SK-N-SH (cell line): ENCODE measurements at regions not wholly inside any gene's neighbourhood (a gene's known extent, or its start where the extent isn't known, plus 50 kb on each side); places are given as distances from the start of the nearest gene placed in this dataset.

Source experiments
- CTCF ChIA-PET: fragments of 300-600, 350-600 bp; formaldehyde crosslinking; extraction: SDS; loops from one replicate; lab custom pipeline; 2021; lab: Yijun Ruan, JAX
- POLR2A ChIA-PET: fragments of 350-600 bp; sonication (Branson Sonifier 250); formaldehyde crosslinking; extraction: SDS; loops from one replicate; lab custom pipeline; 2020; ENCODE audit warnings: antibody characterized with exemption, inconsistent platforms; lab: Yijun Ruan, JAX
- DNase-seq: peaks from one replicate; pipeline ENCODE4 v3.0.0; 2012
- H2AFZ ChIP-seq: fragments of 200-600 bp; sonication (generic); 2 replicates; pipeline ENCODE4 v1.8.1; 2016; ENCODE audit warnings: antibody characterized with exemption, mild to moderate bottlenecking, low read depth
- H3F3A ChIP-seq: fragments of 200-600 bp; sonication (generic); replicated peaks from 2 replicates; pipeline ENCODE3; 2016; ENCODE audit warnings: antibody characterized with exemption, mild to moderate bottlenecking; ENCODE audit not compliant: insufficient read depth
- H3K27ac ChIP-seq, 2 experiments: fragments of 200-500 bp in 1 of 2; fragments of 200-600 bp in 1 of 2; sonication (Bioruptor generic) in 1 of 2; sonication (generic), shearing (Covaris generic) in 1 of 2; 2 replicates each; pipeline versions ENCODE4 v1.5.1 to v1.6.1; 2014 to 2016; ENCODE audit warnings: low read depth in 2 of 2, inconsistent platforms in 1 of 2, low read length in 1 of 2, mild to moderate bottlenecking in 1 of 2, mixed read lengths in 1 of 2
- H3K27me3 ChIP-seq: fragments of 200-600 bp; sonication (generic), shearing (Covaris generic); 2 replicates; pipeline ENCODE4 v1.6.1; 2016; ENCODE audit warnings: mixed run types; ENCODE audit not compliant: insufficient read depth
- H3K36me3 ChIP-seq, 2 experiments: fragments of 200-500 bp in 1 of 2; fragments of 200-600 bp in 1 of 2; sonication (Bioruptor generic) in 1 of 2; sonication (generic) in 1 of 2; replicated peaks in 1 of 2; 2 replicates each; pipeline versions ENCODE3 to v1.5.1; 2014 to 2016; ENCODE audit warnings: low read length in 1 of 2, mild to moderate bottlenecking in 1 of 2; ENCODE audit not compliant: insufficient read depth in 2 of 2, control insufficient read depth in 1 of 2
- H3K4me1 ChIP-seq, 2 experiments: fragments of 200-500 bp in 1 of 2; fragments of 200-600 bp in 1 of 2; sonication (Bioruptor generic) in 1 of 2; sonication (generic), shearing (Covaris generic) in 1 of 2; 2 replicates each; pipeline versions ENCODE4 v1.5.1 to v1.6.1; 2014 to 2016; ENCODE audit warnings: low read depth in 1 of 2, low read length in 1 of 2, mixed run types in 1 of 2; ENCODE audit not compliant: insufficient read depth in 2 of 2, control insufficient read depth in 1 of 2
- H3K4me2 ChIP-seq: fragments of 200-600 bp; sonication (generic), shearing (Covaris generic); 2 replicates; pipeline ENCODE4 v1.6.1; 2017; ENCODE audit warnings: mixed run types
- H3K4me3 ChIP-seq, 2 experiments: fragments of 200-500 bp in 1 of 2; fragments of 200-600 bp in 1 of 2; sonication (Bioruptor generic) in 1 of 2; sonication (generic), shearing (Covaris generic) in 1 of 2; 2 replicates each; pipeline versions ENCODE4 v1.5.1 to v1.8.1; 2014 to 2016; ENCODE audit warnings: low read depth in 2 of 2, inconsistent platforms in 1 of 2, low read length in 1 of 2, mild to moderate bottlenecking in 1 of 2, mixed read lengths in 1 of 2, moderate library complexity in 1 of 2
- H3K79me2 ChIP-seq: fragments of 200-600 bp; sonication (generic); 2 replicates; pipeline ENCODE4 v1.8.1; 2017; ENCODE audit warnings: mild to moderate bottlenecking; ENCODE audit not compliant: insufficient read depth
- H3K9ac ChIP-seq: fragments of 200-600 bp; sonication (generic); 2 replicates; pipeline ENCODE4 v1.6.1; 2017; ENCODE audit warnings: mixed run types
- H3K9me2 ChIP-seq: fragments of 200-600 bp; sonication (generic); 2 replicates; pipeline ENCODE4 v1.6.1; 2017; ENCODE audit warnings: mixed run types
- H3K9me3 ChIP-seq: fragments of 200-600 bp; sonication (generic); 2 replicates; pipeline ENCODE4 v1.6.1; 2017; ENCODE audit warnings: mixed run types, mild to moderate bottlenecking, moderate library complexity
- H4K20me1 ChIP-seq: fragments of 200-600 bp; sonication (generic); 2 replicates; pipeline ENCODE4 v1.6.1; 2017; ENCODE audit warnings: mild to moderate bottlenecking, mixed run types; ENCODE audit not compliant: insufficient read depth
- CHD2 ChIP-seq: fragments of 150-350 bp; IDR thresholded peaks from 2 replicates; pipeline ENCODE4 v1.6.1; 2018; ENCODE audit warnings: low read length; ENCODE audit not compliant: partially characterized antibody
- ELF1 ChIP-seq: IDR thresholded peaks from 2 replicates; pipeline ENCODE4 v1.4.0; 2012
- EP300 ChIP-seq, 2 experiments: IDR thresholded peaks; 2 replicates each; pipeline versions ENCODE4 v1.4.0 to v1.6.1; 2012; ENCODE audit warnings: borderline replicate concordance in 1 of 2, low read depth in 1 of 2, low read length in 1 of 2
- FOSL2 ChIP-seq: IDR thresholded peaks from 2 replicates; pipeline ENCODE4 v1.4.0; 2012; ENCODE audit warnings: low read depth, mild to moderate bottlenecking, moderate library complexity, borderline replicate concordance
- GABPA ChIP-seq: IDR thresholded peaks from 2 replicates; pipeline ENCODE4 v1.4.0; 2012; ENCODE audit warnings: low read depth, mild to moderate bottlenecking
- GATA2 ChIP-seq: sonication (generic); formaldehyde crosslinking; IDR thresholded peaks from 2 replicates; pipeline ENCODE4 v1.5.0; 2020; ENCODE audit warnings: mild to moderate bottlenecking, missing genetic modification reagents
- MAX ChIP-seq: IDR thresholded peaks from 2 replicates; pipeline ENCODE4 v1.4.0; 2012; ENCODE audit warnings: low read depth
- MXI1 ChIP-seq: IDR thresholded peaks from 2 replicates; pipeline ENCODE4 v1.6.1; 2012; ENCODE audit warnings: mild to moderate bottlenecking, low read depth, low read length, improper control_type of control experiment
- PBX3 ChIP-seq: IDR thresholded peaks from 2 replicates; pipeline ENCODE4; 2012
- REST ChIP-seq: IDR thresholded peaks from 2 replicates; pipeline ENCODE4 v1.6.1; 2012; ENCODE audit warnings: mild to moderate bottlenecking, low read depth, low read length, moderate library complexity
- TAF1 ChIP-seq: IDR thresholded peaks from 2 replicates; pipeline ENCODE4 v1.6.1; 2012; ENCODE audit warnings: low read depth, mild to moderate bottlenecking, low read length, moderate library complexity, borderline replicate concordance
- TCF12 ChIP-seq: IDR thresholded peaks from 2 replicates; pipeline ENCODE4 v1.4.0; 2012
- TEAD4 ChIP-seq: IDR thresholded peaks from 2 replicates; pipeline ENCODE4 v1.4.0; 2012; ENCODE audit warnings: mild to moderate bottlenecking, borderline replicate concordance; ENCODE audit not compliant: insufficient read depth
- WGBS: methylation state at CpG from one replicate; pipeline ENCODE4 v1.1.6; 2017; ENCODE audit warnings: low lambda C conversion rate; 5-methylcytosine and 5-hydroxymethylcytosine counted together
- TF ChIP-seq, protein P1 (sequence below): fragments of 150-350 bp; IDR thresholded peaks from 2 replicates; pipeline ENCODE4 v1.6.1; 2016; ENCODE audit warnings: mild to moderate bottlenecking, low read depth, low read length

DNA sequence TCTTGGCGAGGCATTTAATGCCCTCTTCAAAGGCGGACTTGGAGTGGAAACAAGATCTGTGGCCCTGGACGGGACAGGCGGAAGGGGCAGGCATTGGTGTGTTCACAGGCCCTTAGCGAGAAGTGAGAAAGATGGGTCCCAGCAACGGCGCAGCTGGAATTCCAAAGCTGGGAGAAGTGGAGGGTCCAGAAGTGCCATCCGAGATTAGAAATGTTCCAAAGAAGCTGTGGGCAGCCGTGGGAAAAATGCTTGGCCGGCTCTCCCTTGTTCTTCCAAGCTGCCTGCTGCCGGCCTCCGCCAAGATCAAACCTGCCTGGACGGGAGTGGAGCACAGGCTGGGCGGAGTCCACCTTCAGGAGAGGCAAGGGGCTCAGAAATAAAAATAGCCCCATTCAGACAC, 69.4 kb upstream of the ACTRT2 start:
- H3K4me3 ChIP-seq = no peak overlapping the region
- no peak overlapping the region for H2AFZ ChIP-seq
- no peaks in the 10 kb centered on the region for H3K9me3 ChIP-seq
- no peaks in the 10 kb centered on the region for H4K20me1 ChIP-seq
- H3K79me2 ChIP-seq = no peaks in the 10 kb centered on the region
- H3K9me2 ChIP-seq = no peaks in the 10 kb centered on the region
- WGBS = 33% methylated on average over 8 of the region's 14 CpGs
- H3F3A ChIP-seq = no peaks in the 10 kb centered on the region
- TF ChIP-seq TAF1 (no peak), FOSL2 (no peak), ELF1 (no peak), CHD2 (no peak), GATA2 (CRISPR knock-in tag) (no peak), TEAD4 (no peak), EP300 (IDR thresholded peaks at IDR 0.05; ENCODE audit: borderline replicate concordance in 1 of 2, low read depth in 1 of 2, low read length in 1 of 2) (no peak), REST (no peak), TCF12 (no peak), MXI1 (no peak), GABPA (no peak)
- H3K4me2 ChIP-seq = no peak overlapping the region
- ChIA-PET POLR2A (no interaction called here), CTCF (interaction anchor here (0.6 kb wide), 1 partner anchor 33 kb away, joined by 3 read pairs; no protein-coding TSS in a partner anchor)
- H3K36me3 ChIP-seq = no peaks in the 10 kb centered on the region
- DNase-seq = no peak
- H3K9ac ChIP-seq = no peak overlapping the region
- no peak overlapping the region for H3K27ac ChIP-seq
- H3K4me1 ChIP-seq = no peaks in the 10 kb centered on the region
- H3K27me3 ChIP-seq = no peaks in the 10 kb centered on the region

- Histone ChIP-seq H4K20me1 (no peaks in the 10 kb centered on the region), H3K4me1 (no peaks in the 10 kb centered on the region)
- POLR2A ChIA-PET = no interaction called here
These were observed 68.9 kb upstream of the ACTRT2 start for GRCh38 chr1:2952371-2952770.

More at GRCh38 chr1:2952371-2952770, 68.9 kb upstream of the ACTRT2 start:
- TF ChIP-seq MAX (no peak), PBX3 (no peak), MXI1 (no peak)
- TF ChIP-seq, protein P1, sequence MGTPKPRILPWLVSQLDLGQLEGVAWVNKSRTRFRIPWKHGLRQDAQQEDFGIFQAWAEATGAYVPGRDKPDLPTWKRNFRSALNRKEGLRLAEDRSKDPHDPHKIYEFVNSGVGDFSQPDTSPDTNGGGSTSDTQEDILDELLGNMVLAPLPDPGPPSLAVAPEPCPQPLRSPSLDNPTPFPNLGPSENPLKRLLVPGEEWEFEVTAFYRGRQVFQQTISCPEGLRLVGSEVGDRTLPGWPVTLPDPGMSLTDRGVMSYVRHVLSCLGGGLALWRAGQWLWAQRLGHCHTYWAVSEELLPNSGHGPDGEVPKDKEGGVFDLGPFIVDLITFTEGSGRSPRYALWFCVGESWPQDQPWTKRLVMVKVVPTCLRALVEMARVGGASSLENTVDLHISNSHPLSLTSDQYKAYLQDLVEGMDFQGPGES = no peak
- Histone ChIP-seq H3K27ac (no peak overlapping the region), H3K9me3 (no peaks in the 10 kb centered on the region; the same call in 1 of the 2 replicates), H3K4me2 (no peak overlapping the region), H3K36me3 (no peaks in the 10 kb centered on the region), H2AFZ (no peak overlapping the region), H3K79me2 (no peaks in the 10 kb centered on the region), H3K27me3 (no peaks in the 10 kb centered on the region), H3K9ac (no peak overlapping the region), H3K4me3 (no peak overlapping the region), H3K9me2 (no peaks in the 10 kb centered on the region), H3F3A (no peaks in the 10 kb centered on the region)
- WGBS = 10% methylated on average over 7 of the region's 9 CpGs
- CTCF ChIA-PET = interaction anchor here (0.6 kb wide), 1 partner anchor 32 kb away, joined by 3 read pairs; no protein-coding TSS in a partner anchor
- no peak for DNase-seq
